ENCODE measurements at regions not wholly inside any gene's neighbourhood (a gene's known extent, or its start where the extent isn't known, plus 50 kb on each side); places are given as distances from the start of the nearest gene placed in this dataset.
"Not testable (repeated sequence)": the region's sequence is repeated elsewhere in the genome, so short reads cannot be mapped to it uniquely, and the experiment has no call there.

DNA sequence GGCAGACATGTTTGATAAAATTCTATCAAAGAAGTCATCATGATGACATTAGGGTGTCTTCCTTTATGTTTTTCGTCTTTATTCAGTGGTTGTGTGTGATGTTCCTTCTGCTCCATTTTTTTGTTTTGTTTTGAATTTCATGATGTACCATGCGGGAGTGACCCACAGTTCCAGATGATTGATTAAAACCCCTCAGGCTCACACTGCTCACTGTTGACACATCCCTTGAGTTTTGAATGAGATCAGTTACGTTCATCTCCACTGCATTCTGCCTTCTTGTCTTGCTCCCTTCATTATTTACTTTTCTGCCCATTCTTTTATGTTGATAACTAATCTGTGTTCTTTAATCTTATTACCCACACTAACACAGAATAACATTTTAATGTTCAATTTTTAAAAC is 421.7 kb upstream of the ANKRD20A1 start:
- TF ChIP-seq, protein P1, sequence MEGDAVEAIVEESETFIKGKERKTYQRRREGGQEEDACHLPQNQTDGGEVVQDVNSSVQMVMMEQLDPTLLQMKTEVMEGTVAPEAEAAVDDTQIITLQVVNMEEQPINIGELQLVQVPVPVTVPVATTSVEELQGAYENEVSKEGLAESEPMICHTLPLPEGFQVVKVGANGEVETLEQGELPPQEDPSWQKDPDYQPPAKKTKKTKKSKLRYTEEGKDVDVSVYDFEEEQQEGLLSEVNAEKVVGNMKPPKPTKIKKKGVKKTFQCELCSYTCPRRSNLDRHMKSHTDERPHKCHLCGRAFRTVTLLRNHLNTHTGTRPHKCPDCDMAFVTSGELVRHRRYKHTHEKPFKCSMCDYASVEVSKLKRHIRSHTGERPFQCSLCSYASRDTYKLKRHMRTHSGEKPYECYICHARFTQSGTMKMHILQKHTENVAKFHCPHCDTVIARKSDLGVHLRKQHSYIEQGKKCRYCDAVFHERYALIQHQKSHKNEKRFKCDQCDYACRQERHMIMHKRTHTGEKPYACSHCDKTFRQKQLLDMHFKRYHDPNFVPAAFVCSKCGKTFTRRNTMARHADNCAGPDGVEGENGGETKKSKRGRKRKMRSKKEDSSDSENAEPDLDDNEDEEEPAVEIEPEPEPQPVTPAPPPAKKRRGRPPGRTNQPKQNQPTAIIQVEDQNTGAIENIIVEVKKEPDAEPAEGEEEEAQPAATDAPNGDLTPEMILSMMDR (conservative IDR thresholded peaks at IDR 0.05), result not testable (repeated sequence)
- TF ChIP-seq EZH2 (IDR thresholded peaks at IDR 0.05; ENCODE audit: low read depth), result not testable (repeated sequence)
